ENCODE measurements at regions not wholly inside any gene's neighbourhood (a gene's known extent, or its start where the extent isn't known, plus 50 kb on each side); places are given as distances from the start of the nearest gene placed in this dataset.

GRCh38 chr16:73697336-73697735 lies 599.3 kb upstream of the PSMD7 start:
- intact Hi-C loops (cut with micrococcal nuclease; ENCODE audit: unreplicated experiment) (no loop called here), in situ Hi-C loops (cut with HindIII; ENCODE audit: low pct_unique_long_range_greater_than_20kb, low sequenced_read_pairs) (no loop called here)
- no peaks in the 10 kb centered on the region for H3K36me3 ChIP-seq (ENCODE audit: control insufficient read depth, insufficient read depth, low read length)
- H3K27ac ChIP-seq (ENCODE audit: low read length) = no peak overlapping the region
- TF ChIP-seq REST (IDR thresholded peaks at IDR 0.05; ENCODE audit: insufficient read depth in 1 of 2, low read depth in 2 of 2, low read length in 1 of 2) (no peak), SIN3A (IDR thresholded peaks at IDR 0.05; ENCODE audit: borderline replicate concordance, insufficient read depth, low read depth, low read length) (no peak), TCF7L2 (IDR thresholded peaks at IDR 0.05; ENCODE audit: low read depth, low read length) (no peak), CTCF (IDR thresholded peaks at IDR 0.05) (no peak), POLR2AphosphoS5 (IDR thresholded peaks at IDR 0.05; ENCODE audit: low read depth, low read length) (no peak)
- DNase-seq (ENCODE audit: low read depth, low spot score) (no peak), ATAC-seq (no peak)
- ChIA-PET POLR2A (no interaction called here), CTCF (no interaction called here)
- H3K4me1 ChIP-seq (ENCODE audit: control insufficient read depth, insufficient read depth, low read length) = no peaks in the 10 kb centered on the region
- H3K9me3 ChIP-seq (ENCODE audit: control insufficient read depth, insufficient read depth, low read depth, low read length) = no peaks in the 10 kb centered on the region
- H3K27me3 ChIP-seq (ENCODE audit: control insufficient read depth, insufficient read depth, low read length) = no peaks in the 10 kb centered on the region
- H3K4me3 ChIP-seq (ENCODE audit: low read depth in 2 of 2, low read length in 2 of 2) = no peak overlapping the region
- BruUV-seq (replicated peaks) = no TSS peak

GRCh38 chr16:73692861-73693260 lies 603.8 kb upstream of the PSMD7 start:
- H3K4me3 ChIP-seq (ENCODE audit: low read depth in 2 of 2, low read length in 2 of 2) = no peak overlapping the region
- ChIA-PET CTCF (no interaction called here), POLR2A (no interaction called here)
- TF ChIP-seq CTCF (IDR thresholded peaks at IDR 0.05) (no peak), POLR2AphosphoS5 (IDR thresholded peaks at IDR 0.05; ENCODE audit: low read depth, low read length) (no peak), REST (IDR thresholded peaks at IDR 0.05; ENCODE audit: insufficient read depth in 1 of 2, low read depth in 2 of 2, low read length in 1 of 2) (no peak), SIN3A (IDR thresholded peaks at IDR 0.05; ENCODE audit: borderline replicate concordance, insufficient read depth, low read depth, low read length) (no peak), TCF7L2 (IDR thresholded peaks at IDR 0.05; ENCODE audit: low read depth, low read length) (no peak)
- intact Hi-C loops (cut with micrococcal nuclease; ENCODE audit: unreplicated experiment) (no loop called here), in situ Hi-C loops (cut with HindIII; ENCODE audit: low pct_unique_long_range_greater_than_20kb, low sequenced_read_pairs) (no loop called here)
- no peak for DNase-seq (ENCODE audit: low read depth, low spot score)
- ATAC-seq = no peak
- no peaks in the 10 kb centered on the region for H3K27me3 ChIP-seq (ENCODE audit: control insufficient read depth, insufficient read depth, low read length)
- BruUV-seq (replicated peaks) = no TSS peak
- no peak overlapping the region for H3K27ac ChIP-seq (ENCODE audit: low read length)
- no peaks in the 10 kb centered on the region for H3K9me3 ChIP-seq (ENCODE audit: control insufficient read depth, insufficient read depth, low read depth, low read length)
- no peaks in the 10 kb centered on the region for H3K4me1 ChIP-seq (ENCODE audit: control insufficient read depth, insufficient read depth, low read length)
- no peaks in the 10 kb centered on the region for H3K36me3 ChIP-seq (ENCODE audit: control insufficient read depth, insufficient read depth, low read length)

Measured in Panc1 (cell line).